Stimulated activated naive CD4-positive, alpha-beta T cell (primary cell): ENCODE measurements at regions not wholly inside any gene's neighbourhood (a gene's known extent, or its start where the extent isn't known, plus 50 kb on each side); places are given as distances from the start of the nearest gene placed in this dataset.

Experiments used
- DNase-seq, 6 experiments: peaks; one replicate each; lab custom pipeline; 2025; lab: John Stamatoyannopoulos, UW

GRCh38 chr21:14869984-14870852 lies 194.6 kb downstream of the NRIP1 start:
- no peak for DNase-seq

GRCh38 chr21:14866859-14867765 lies 197.7 kb downstream of the NRIP1 start:
- DNase-seq: no peak

GRCh38 chr21:14864211-14865021 lies 200.4 kb downstream of the NRIP1 start:
- peak in 2 of 6 experiments; percentile 20 to 23 for DNase-seq

- no peak for DNase-seq
Observed at GRCh38 chr21:14863745-14864210, 201.0 kb downstream of the NRIP1 start.

GRCh38 chr21:14862794-14863720 lies 201.7 kb downstream of the NRIP1 start:
- DNase-seq: peak in 1 of 6 experiments; percentile 3

GRCh38 chr21:14858311-14858710 lies 206.5 kb downstream of the NRIP1 start:
- no peak for DNase-seq

- DNase-seq: no peak
Observed at GRCh38 chr21:14857529-14857928, 207.3 kb downstream of the NRIP1 start.

GRCh38 chr21:14850394-14850793 lies 214.4 kb downstream of the NRIP1 start:
- DNase-seq: no peak

- no peak for DNase-seq
Observed at GRCh38 chr21:14846621-14847020, 218.2 kb downstream of the NRIP1 start.

- no peak for DNase-seq
Observed at GRCh38 chr21:14844001-14844400, 220.8 kb downstream of the NRIP1 start.

- no peak for DNase-seq
Observed at GRCh38 chr21:14842601-14843000, 222.2 kb downstream of the NRIP1 start.

GRCh38 chr21:14841511-14842472 lies 223.0 kb downstream of the NRIP1 start:
- DNase-seq: no peak

- DNase-seq: no peak
Observed at GRCh38 chr21:14838400-14838799, 226.4 kb downstream of the NRIP1 start.

- DNase-seq: no peak
Observed at GRCh38 chr21:14836950-14837349, 227.8 kb downstream of the NRIP1 start.

GRCh38 chr21:14833666-14834351 lies 231.0 kb downstream of the NRIP1 start:
- no peak for DNase-seq

- DNase-seq: no peak
Observed at GRCh38 chr21:14833241-14833640, 231.6 kb downstream of the NRIP1 start.

- no peak for DNase-seq
Observed at GRCh38 chr21:14830307-14830706, 234.5 kb downstream of the NRIP1 start.

- no peak for DNase-seq
Observed at GRCh38 chr21:14829685-14830084, 235.1 kb downstream of the NRIP1 start.

- DNase-seq: no peak
Observed at GRCh38 chr21:14827468-14827867, 237.3 kb downstream of the NRIP1 start.
